ENCODE measurements at regions not wholly inside any gene's neighbourhood (a gene's known extent, or its start where the extent isn't known, plus 50 kb on each side); places are given as distances from the start of the nearest gene placed in this dataset.

GRCh38 chr10:63887600-63888370 lies 366.6 kb downstream of the REEP3 start:
- no peak for DNase-seq
- no peak overlapping the region for H3K27ac Mint-ChIP-seq
- intact Hi-C loops (cut with micrococcal nuclease) = loop anchor here (2.0 kb wide), 1 partner anchor 15 kb away; no protein-coding TSS in a partner anchor
- no peak for TF ChIP-seq CTCF (IDR thresholded peaks at IDR 0.05)
- H3K27me3 Mint-ChIP-seq = no peaks in the 10 kb centered on the region
- H3K4me3 Mint-ChIP-seq = no peak overlapping the region
- no peaks in the 10 kb centered on the region for H3K9me3 Mint-ChIP-seq
- POLR2A ChIA-PET = no interaction called here
- H3K36me3 Mint-ChIP-seq (ENCODE audit: low read depth) = no peaks in the 10 kb centered on the region
- no peaks in the 10 kb centered on the region for H3K4me1 Mint-ChIP-seq
- CTCF ChIA-PET = no interaction called here
- ATAC-seq (ENCODE audit: low read depth) = no peak

GRCh38 chr10:63889803-63890202 lies 368.6 kb downstream of the REEP3 start:
- DNase-seq = no peak
- TF ChIP-seq CTCF (IDR thresholded peaks at IDR 0.05) = no peak
- Mint-ChIP-seq H3K27me3 (peaks cover 7% of the 10 kb centered on the region), H3K4me1 (no peaks in the 10 kb centered on the region), H3K9me3 (no peaks in the 10 kb centered on the region), H3K36me3 (ENCODE audit: low read depth) (no peaks in the 10 kb centered on the region), H3K27ac (no peak overlapping the region), H3K4me3 (no peak overlapping the region)
- CTCF ChIA-PET = no interaction called here
- no peak for ATAC-seq (ENCODE audit: low read depth)
- POLR2A ChIA-PET = no interaction called here
- intact Hi-C loops (cut with micrococcal nuclease) = no loop called here

- H3K27me3 Mint-ChIP-seq = peaks cover 17% of the 10 kb centered on the region
- intact Hi-C loops (cut with micrococcal nuclease) = no loop called here
- DNase-seq (no peak), ATAC-seq (ENCODE audit: low read depth) (no peak)
- no peaks in the 10 kb centered on the region for H3K9me3 Mint-ChIP-seq
- POLR2A ChIA-PET = no interaction called here
- no peak overlapping the region for H3K27ac Mint-ChIP-seq
- no peak overlapping the region for H3K4me3 Mint-ChIP-seq
- CTCF ChIA-PET = no interaction called here
- H3K4me1 Mint-ChIP-seq = no peaks in the 10 kb centered on the region
- TF ChIP-seq CTCF (IDR thresholded peaks at IDR 0.05) = no peak
- H3K36me3 Mint-ChIP-seq (ENCODE audit: low read depth) = no peaks in the 10 kb centered on the region
Observed at GRCh38 chr10:63896992-63897391, 375.8 kb downstream of the REEP3 start.

- ChIA-PET POLR2A (no interaction called here), CTCF (no interaction called here)
- no peak for TF ChIP-seq CTCF (IDR thresholded peaks at IDR 0.05)
- ATAC-seq (ENCODE audit: low read depth) = no peak
- H3K27me3 Mint-ChIP-seq = peaks cover 11% of the 10 kb centered on the region
- H3K4me3 Mint-ChIP-seq = no peak overlapping the region
- no peaks in the 10 kb centered on the region for H3K4me1 Mint-ChIP-seq
- intact Hi-C loops (cut with micrococcal nuclease) = no loop called here
- H3K27ac Mint-ChIP-seq = no peak overlapping the region
- no peaks in the 10 kb centered on the region for H3K36me3 Mint-ChIP-seq (ENCODE audit: low read depth)
- no peaks in the 10 kb centered on the region for H3K9me3 Mint-ChIP-seq
- no peak for DNase-seq
Observed at GRCh38 chr10:63899673-63900300, 378.6 kb downstream of the REEP3 start.

GRCh38 chr10:63901228-63901627 lies 380.0 kb downstream of the REEP3 start:
- intact Hi-C loops (cut with micrococcal nuclease) = no loop called here
- Mint-ChIP-seq H3K4me1 (no peaks in the 10 kb centered on the region), H3K4me3 (no peak overlapping the region), H3K27ac (no peak overlapping the region), H3K9me3 (no peaks in the 10 kb centered on the region), H3K27me3 (peaks cover 12% of the 10 kb centered on the region), H3K36me3 (ENCODE audit: low read depth) (no peaks in the 10 kb centered on the region)
- ChIA-PET POLR2A (no interaction called here), CTCF (no interaction called here)
- no peak for DNase-seq
- TF ChIP-seq CTCF (IDR thresholded peaks at IDR 0.05) = no peak
- no peak for ATAC-seq (ENCODE audit: low read depth)
